ENCODE measurements at regions not wholly inside any gene's neighbourhood (a gene's known extent, or its start where the extent isn't known, plus 50 kb on each side); places are given as distances from the start of the nearest gene placed in this dataset.

DNA sequence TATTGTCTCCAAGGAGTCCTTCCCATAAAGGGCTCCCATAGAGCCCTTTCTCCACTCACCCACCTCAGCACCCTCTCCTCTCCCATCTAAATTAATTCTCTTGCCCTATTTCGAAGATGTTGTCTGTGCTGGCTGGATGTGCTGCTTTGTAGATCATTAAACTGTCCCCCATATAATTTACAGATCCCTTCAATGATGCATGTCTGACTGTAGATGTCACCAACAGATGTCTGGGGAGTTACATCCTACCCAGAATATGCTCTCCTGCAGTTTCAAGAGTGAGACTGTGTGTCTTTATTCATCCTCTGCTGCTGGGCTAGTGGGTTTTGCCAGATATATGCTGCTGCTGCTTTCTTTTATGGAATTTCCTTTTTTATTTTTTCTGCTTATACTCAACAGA lies 351.2 kb downstream of the MLLT3 start:
- FAIRE-seq (no peak), DNase-seq (ENCODE audit: insufficient read length, low spot score) (no peak)
- TF ChIP-seq POLR2AphosphoS5 (IDR thresholded peaks at IDR 0.05; ENCODE audit: low read depth, low read length) (no peak), TAF1 (IDR thresholded peaks at IDR 0.05; ENCODE audit: low read depth, low read length) (no peak), POLR2A (IDR thresholded peaks at IDR 0.05; ENCODE audit: low read depth, low read length) (no peak), SPI1 (IDR thresholded peaks at IDR 0.05; ENCODE audit: low read depth, low read length) (no peak), POU2F2 (IDR thresholded peaks at IDR 0.05; ENCODE audit: low read depth, low read length) (no peak), PAX5 (IDR thresholded peaks at IDR 0.05; ENCODE audit: insufficient read depth, low read length, severe bottlenecking) (no peak)

DNA sequence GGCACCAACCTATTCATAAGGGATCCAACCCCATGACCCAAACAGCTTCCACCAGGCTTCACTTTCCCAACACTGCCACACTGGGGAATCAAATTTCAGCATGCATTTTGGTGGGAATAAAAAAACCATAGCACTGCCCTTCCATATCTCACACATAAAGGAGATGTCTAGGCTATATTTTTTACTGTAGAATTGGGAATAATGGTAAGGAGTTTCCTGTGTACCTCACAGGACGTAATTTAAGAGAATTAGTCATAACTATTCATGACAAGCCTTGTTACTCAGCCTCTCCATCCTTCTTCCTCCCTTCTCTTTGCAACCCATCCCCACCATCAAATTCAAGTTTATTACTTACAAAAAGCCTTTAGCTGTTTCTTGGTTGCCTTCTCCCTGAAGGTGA lies 352.1 kb downstream of the MLLT3 start:
- DNase-seq (ENCODE audit: insufficient read length, low spot score) (no peak), FAIRE-seq (no peak)

DNA sequence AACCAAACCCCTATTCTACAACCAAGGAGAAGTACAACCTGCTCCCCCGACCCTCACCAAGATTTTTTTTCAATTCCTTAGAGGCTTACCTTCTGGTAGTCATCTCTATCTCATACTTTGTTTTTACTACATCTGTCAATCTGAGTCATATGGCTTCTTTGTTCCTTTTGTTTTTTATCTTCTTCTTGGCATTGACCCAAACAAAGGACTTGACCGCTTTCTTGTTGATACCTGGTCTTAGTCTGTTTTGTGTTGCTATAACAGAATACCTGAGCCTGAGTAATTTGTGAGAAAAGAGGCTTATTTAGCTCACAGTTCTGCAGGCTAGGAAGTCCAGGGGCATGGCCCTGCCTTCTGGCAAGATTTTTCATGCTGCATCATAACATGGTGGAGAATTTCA lies 352.7 kb downstream of the MLLT3 start:
- FAIRE-seq = no peak
- TF ChIP-seq TAF1 (IDR thresholded peaks at IDR 0.05; ENCODE audit: low read depth, low read length) = no peak
- TF ChIP-seq SPI1 (IDR thresholded peaks at IDR 0.05; ENCODE audit: low read depth, low read length) = no peak
- no peak for TF ChIP-seq PAX5 (IDR thresholded peaks at IDR 0.05; ENCODE audit: insufficient read depth, low read length, severe bottlenecking)
- TF ChIP-seq POLR2A (IDR thresholded peaks at IDR 0.05; ENCODE audit: low read depth, low read length) = no peak
- no peak for TF ChIP-seq POLR2AphosphoS5 (IDR thresholded peaks at IDR 0.05; ENCODE audit: low read depth, low read length)
- TF ChIP-seq POU2F2 (IDR thresholded peaks at IDR 0.05; ENCODE audit: low read depth, low read length) = no peak

More for the DNA sequence above, 352.1 kb downstream of the MLLT3 start:
- TF ChIP-seq PAX5 (IDR thresholded peaks at IDR 0.05; ENCODE audit: insufficient read depth, low read length, severe bottlenecking) (no peak), POLR2A (IDR thresholded peaks at IDR 0.05; ENCODE audit: low read depth, low read length) (no peak), TAF1 (IDR thresholded peaks at IDR 0.05; ENCODE audit: low read depth, low read length) (no peak), SPI1 (IDR thresholded peaks at IDR 0.05; ENCODE audit: low read depth, low read length) (no peak), POU2F2 (IDR thresholded peaks at IDR 0.05; ENCODE audit: low read depth, low read length) (no peak)

DNA sequence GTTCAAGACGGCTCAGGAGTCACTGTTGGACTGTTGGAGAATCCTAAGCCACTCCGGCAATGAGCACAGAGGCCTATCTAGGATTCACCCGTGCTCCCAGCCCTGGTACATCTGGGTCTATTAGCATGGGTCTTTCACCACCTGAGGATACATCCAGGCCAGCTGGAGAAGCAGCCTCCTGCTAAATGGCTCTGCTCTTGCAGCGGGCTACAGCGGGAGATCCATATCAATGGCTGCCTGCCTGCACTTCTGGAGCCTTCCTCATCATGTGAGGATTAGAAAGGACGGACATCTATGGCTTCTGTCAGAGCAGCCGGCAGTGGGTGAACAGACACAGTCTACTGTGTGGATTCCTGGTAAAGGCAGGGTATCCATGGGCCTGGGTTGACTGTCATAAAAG lies 357.4 kb downstream of the MLLT3 start:
- no peak for FAIRE-seq
- DNase-seq (ENCODE audit: insufficient read length, low spot score) = no peak
- TF ChIP-seq SPI1 (IDR thresholded peaks at IDR 0.05; ENCODE audit: low read depth, low read length) (no peak), POLR2AphosphoS5 (IDR thresholded peaks at IDR 0.05; ENCODE audit: low read depth, low read length) (no peak), POLR2A (IDR thresholded peaks at IDR 0.05; ENCODE audit: low read depth, low read length) (no peak), PAX5 (IDR thresholded peaks at IDR 0.05; ENCODE audit: insufficient read depth, low read length, severe bottlenecking) (no peak), POU2F2 (IDR thresholded peaks at IDR 0.05; ENCODE audit: low read depth, low read length) (no peak), TAF1 (IDR thresholded peaks at IDR 0.05; ENCODE audit: low read depth, low read length) (no peak)

More for the DNA sequence above, 352.7 kb downstream of the MLLT3 start:
- DNase-seq (ENCODE audit: insufficient read length, low spot score) = no peak

DNA sequence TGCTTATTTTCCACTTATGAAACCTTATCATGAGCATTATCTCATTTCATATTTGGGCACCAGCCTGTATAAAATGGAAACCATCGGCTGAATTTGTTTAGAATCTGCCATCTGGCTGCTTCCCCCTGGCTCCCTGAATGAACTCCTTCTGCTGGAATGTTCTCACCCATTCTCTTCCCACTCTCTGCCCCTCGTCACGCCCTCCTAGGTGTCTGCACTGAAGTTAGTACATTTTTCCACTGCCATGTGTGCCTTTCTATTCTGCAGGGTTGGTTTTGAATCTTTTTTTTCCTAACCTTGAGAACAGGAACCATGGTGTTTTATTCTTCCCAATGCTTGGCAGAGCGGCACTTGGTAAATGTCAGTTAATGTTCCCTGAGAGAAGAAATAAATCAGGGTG lies 359.7 kb downstream of the MLLT3 start:
- TF ChIP-seq PAX5 (IDR thresholded peaks at IDR 0.05; ENCODE audit: insufficient read depth, low read length, severe bottlenecking) (no peak), POU2F2 (IDR thresholded peaks at IDR 0.05; ENCODE audit: low read depth, low read length) (no peak), POLR2AphosphoS5 (IDR thresholded peaks at IDR 0.05; ENCODE audit: low read depth, low read length) (no peak), TAF1 (IDR thresholded peaks at IDR 0.05; ENCODE audit: low read depth, low read length) (no peak), SPI1 (IDR thresholded peaks at IDR 0.05; ENCODE audit: low read depth, low read length) (no peak), POLR2A (IDR thresholded peaks at IDR 0.05; ENCODE audit: low read depth, low read length) (no peak)
- FAIRE-seq (no peak), DNase-seq (ENCODE audit: insufficient read length, low spot score) (no peak)

DNA sequence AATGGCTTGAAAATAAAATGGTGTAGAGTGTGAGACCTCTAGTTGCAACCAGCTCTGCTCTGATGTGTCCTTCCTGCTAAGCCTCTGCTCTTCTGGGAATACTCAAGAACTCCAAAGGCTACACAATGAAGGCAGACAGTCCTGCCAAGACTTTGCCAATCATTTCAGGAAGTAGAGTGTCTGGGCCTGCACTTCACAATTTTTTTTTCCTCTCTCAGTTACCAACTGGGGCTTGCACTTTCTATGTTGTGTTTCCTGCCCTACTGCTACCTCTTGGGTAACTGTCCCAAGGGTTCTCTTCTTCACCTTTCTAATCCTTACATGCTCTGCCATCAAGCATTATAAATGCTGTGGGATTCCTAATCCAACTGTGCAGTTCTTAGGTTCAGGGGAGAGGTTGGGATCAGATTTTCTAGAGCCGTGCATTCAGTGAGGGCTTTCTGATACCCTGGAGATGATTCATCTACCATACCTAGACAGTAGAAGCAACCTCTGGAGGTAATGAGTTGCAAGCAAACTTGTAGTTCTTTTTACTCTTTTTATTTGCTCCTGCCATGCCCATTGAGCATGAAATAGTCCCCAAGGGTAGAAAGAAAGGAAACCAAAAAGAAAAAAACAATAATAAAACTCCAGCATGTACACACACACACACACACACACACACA lies 365.9 kb downstream of the MLLT3 start:
- no peak for TF ChIP-seq POU2F2 (IDR thresholded peaks at IDR 0.05; ENCODE audit: low read depth, low read length)
- TF ChIP-seq POLR2AphosphoS5 (IDR thresholded peaks at IDR 0.05; ENCODE audit: low read depth, low read length) = no peak
- no peak for TF ChIP-seq SPI1 (IDR thresholded peaks at IDR 0.05; ENCODE audit: low read depth, low read length)
- no peak for TF ChIP-seq PAX5 (IDR thresholded peaks at IDR 0.05; ENCODE audit: insufficient read depth, low read length, severe bottlenecking)
- TF ChIP-seq TAF1 (IDR thresholded peaks at IDR 0.05; ENCODE audit: low read depth, low read length) = no peak
- no peak for TF ChIP-seq POLR2A (IDR thresholded peaks at IDR 0.05; ENCODE audit: low read depth, low read length)
- DNase-seq (ENCODE audit: insufficient read length, low spot score) (no peak), FAIRE-seq (no peak)

DNA sequence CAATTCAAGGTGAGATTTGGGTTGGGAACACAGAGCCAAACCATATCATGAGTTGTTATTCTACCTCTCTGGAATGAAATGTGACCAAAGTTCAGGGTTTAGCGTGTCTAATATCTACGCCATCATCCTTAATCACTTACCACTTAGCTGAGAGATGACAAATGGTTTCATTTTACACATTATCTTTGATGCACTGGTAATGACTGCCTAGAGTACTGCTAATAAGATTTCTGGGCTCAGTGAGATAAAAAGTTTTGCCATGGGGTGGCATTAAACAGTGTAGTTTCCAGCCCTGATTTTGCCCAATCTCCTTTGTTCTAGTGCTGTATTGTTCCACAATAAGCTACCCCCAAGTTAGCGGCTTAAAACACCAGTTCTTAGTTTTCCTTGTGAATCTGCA lies 367.2 kb downstream of the MLLT3 start:
- FAIRE-seq = no peak
- no peak for TF ChIP-seq POLR2AphosphoS5 (IDR thresholded peaks at IDR 0.05; ENCODE audit: low read depth, low read length)
- no peak for TF ChIP-seq SPI1 (IDR thresholded peaks at IDR 0.05; ENCODE audit: low read depth, low read length)
- no peak for TF ChIP-seq TAF1 (IDR thresholded peaks at IDR 0.05; ENCODE audit: low read depth, low read length)
- TF ChIP-seq POLR2A (IDR thresholded peaks at IDR 0.05; ENCODE audit: low read depth, low read length) = no peak
- no peak for TF ChIP-seq POU2F2 (IDR thresholded peaks at IDR 0.05; ENCODE audit: low read depth, low read length)
- no peak for TF ChIP-seq PAX5 (IDR thresholded peaks at IDR 0.05; ENCODE audit: insufficient read depth, low read length, severe bottlenecking)
- no peak for DNase-seq (ENCODE audit: insufficient read length, low spot score)

DNA sequence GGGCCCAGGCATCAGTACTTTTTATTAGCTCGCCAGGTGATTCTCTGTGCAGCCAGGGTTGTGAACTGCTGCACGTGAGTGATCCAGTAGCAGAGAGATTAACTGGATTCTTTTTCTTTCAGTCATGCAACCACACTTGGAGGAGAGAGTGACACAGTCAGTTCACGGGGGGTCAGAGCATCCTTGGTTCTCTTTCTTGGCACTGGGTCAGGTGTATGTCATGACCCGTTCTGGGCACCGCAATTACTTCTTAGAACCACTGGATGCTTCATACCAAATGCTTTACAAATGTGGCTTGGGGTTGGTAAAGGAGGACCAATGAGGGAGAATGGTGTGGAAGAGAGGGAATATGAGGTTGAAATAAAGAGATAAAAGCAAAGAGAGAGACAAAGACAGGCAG lies 368.7 kb downstream of the MLLT3 start:
- no peak for FAIRE-seq
- no peak for DNase-seq (ENCODE audit: insufficient read length, low spot score)
- no peak for TF ChIP-seq POLR2AphosphoS5 (IDR thresholded peaks at IDR 0.05; ENCODE audit: low read depth, low read length)
- no peak for TF ChIP-seq TAF1 (IDR thresholded peaks at IDR 0.05; ENCODE audit: low read depth, low read length)
- no peak for TF ChIP-seq POLR2A (IDR thresholded peaks at IDR 0.05; ENCODE audit: low read depth, low read length)
- no peak for TF ChIP-seq POU2F2 (IDR thresholded peaks at IDR 0.05; ENCODE audit: low read depth, low read length)
- TF ChIP-seq SPI1 (IDR thresholded peaks at IDR 0.05; ENCODE audit: low read depth, low read length) = no peak
- TF ChIP-seq PAX5 (IDR thresholded peaks at IDR 0.05; ENCODE audit: insufficient read depth, low read length, severe bottlenecking) = no peak

DNA sequence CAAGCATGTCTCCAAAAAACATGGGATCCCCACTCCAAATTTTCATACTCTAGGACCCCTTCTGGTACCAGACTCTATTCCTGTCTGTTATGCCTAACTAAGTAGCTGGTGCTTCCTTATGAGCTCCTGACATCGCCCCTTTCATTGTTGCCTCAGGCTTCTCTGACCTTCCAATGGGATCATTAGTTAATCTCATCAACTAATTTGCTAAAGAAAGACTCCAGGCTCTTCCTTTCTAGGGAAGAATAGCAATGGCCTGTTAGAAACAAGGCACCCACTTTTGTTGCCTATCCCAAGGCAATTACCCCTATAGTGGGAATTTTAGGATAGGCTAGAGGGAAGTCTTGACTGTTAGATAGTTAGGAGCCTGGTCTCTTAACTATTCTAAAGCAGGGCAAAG lies 369.5 kb downstream of the MLLT3 start:
- no peak for DNase-seq (ENCODE audit: insufficient read length, low spot score)

More for the DNA sequence above, 369.5 kb downstream of the MLLT3 start:
- TF ChIP-seq POU2F2 (IDR thresholded peaks at IDR 0.05; ENCODE audit: low read depth, low read length) = no peak
- TF ChIP-seq PAX5 (IDR thresholded peaks at IDR 0.05; ENCODE audit: insufficient read depth, low read length, severe bottlenecking) = no peak
- TF ChIP-seq POLR2A (IDR thresholded peaks at IDR 0.05; ENCODE audit: low read depth, low read length) = no peak
- TF ChIP-seq SPI1 (IDR thresholded peaks at IDR 0.05; ENCODE audit: low read depth, low read length) = no peak
- TF ChIP-seq TAF1 (IDR thresholded peaks at IDR 0.05; ENCODE audit: low read depth, low read length) = no peak
- no peak for TF ChIP-seq POLR2AphosphoS5 (IDR thresholded peaks at IDR 0.05; ENCODE audit: low read depth, low read length)
- no peak for FAIRE-seq

Data from GM12891 (cell line).